Adrenal gland (tissue), 9 donors: ENCODE measurements at regions not wholly inside any gene's neighbourhood (a gene's known extent, or its start where the extent isn't known, plus 50 kb on each side); places are given as distances from the start of the nearest gene placed in this dataset.

Experiments used
- DNase-seq, 7 donors: peaks; one replicate each; pipeline ENCODE4 v3.0.0-alpha.2; 2019 to 2020
- H3K27ac ChIP-seq, 5 donors: fragments of 200-600 bp; sonication (generic) in 4 of 5; 1 replicate in 3 of 5; 2 replicates in 2 of 5; pipeline versions ENCODE4 v1.5.1 to v1.8.0; 2016 to 2020; ENCODE audit warnings: mild to moderate bottlenecking in 1 of 5
- H3K27me3 ChIP-seq: fragments of 200-600 bp; 2 replicates; pipeline ENCODE4 v1.8.0; 2021
- H3K36me3 ChIP-seq, 2 donors: fragments of 200-600 bp; replicated peaks in 1 of 2; 1 replicate in 1 of 2; 2 replicates in 1 of 2; pipeline versions ENCODE4 v1.5.1 to v1.8.0; 2018 to 2022
- H3K4me1 ChIP-seq, 2 donors: fragments of 200-600 bp; replicated peaks in 1 of 2; 1 replicate in 1 of 2; 2 replicates in 1 of 2; pipeline versions ENCODE4 v1.5.1 to v1.8.0; 2018 to 2021
- H3K4me3 ChIP-seq, 4 donors: fragments of 200-600 bp; sonication (generic) in 3 of 4; one replicate each; pipeline ENCODE4 v1.5.1; 2016 to 2018
- H3K9me3 ChIP-seq, 3 donors: fragments of 200-600 bp; sonication (generic) in 1 of 3; replicated peaks in 1 of 3; 1 replicate in 2 of 3; 2 replicates in 1 of 3; pipeline versions ENCODE4 v1.5.1 to v1.8.0; 2016 to 2021
- POLR2A ChIP-seq, 2 donors: fragments of 450-650 bp; IDR thresholded peaks; one replicate each; pipeline ENCODE4 v1.6.1; 2017; ENCODE audit warnings: antibody characterized with exemption in 2 of 2, mild to moderate bottlenecking in 2 of 2, moderate library complexity in 1 of 2
- WGBS, 4 donors: extraction: QIAGEN DNeasy Blood & Tissue Kit in 2 of 4; methylation state at CpG; one replicate each; pipeline versions ENCODE4 v1.1.5 to v1.1.7; 2013 to 2017; 5-methylcytosine and 5-hydroxymethylcytosine counted together
- intact Hi-C, 2 donors: fragments of 100-400 bp; cut with DNase I; formaldehyde crosslinking; loops; one replicate each; pipeline versions ENCODE4 v1.14.1 to v1.15.0; 2022 to 2023
- TF ChIP-seq, protein P1 (sequence below), 6 experiments: fragments of 450-650 bp in 4 of 6; fragments of 200-600 bp in 2 of 6; sonication (generic) in 1 of 6; IDR thresholded peaks; 1 replicate in 5 of 6; 2 replicates in 1 of 6; pipeline versions ENCODE4 v1.5.1 to v1.8.0; 2016 to 2021; ENCODE audit warnings: antibody characterized with exemption in 6 of 6, mild to moderate bottlenecking in 2 of 6, moderate library complexity in 1 of 6
- donor health status: healthy with polysubstance abuse.
- donor health status: Bipolar disorder and iron deficiency.
- donor health status: DM: yes; HTN: yes; CAD: no.
- donor health status: DM: no; HTN: no; CAD: no.
- donor health status: DM: no; HTN: no; CAD: no.

- no peak overlapping the region for H3K27ac ChIP-seq
- WGBS, 4 donors: 76 to 84% (median 80%) methylated on average over 6 of the region's 6 CpGs
- H3K27me3 ChIP-seq: no peaks in the 10 kb centered on the region
- no peak overlapping the region for H3K4me3 ChIP-seq
- H3K36me3 ChIP-seq: no peaks in the 10 kb centered on the region
- DNase-seq: no peak
- TF ChIP-seq POLR2A (IDR thresholded peaks at IDR 0.05): no peak
- TF ChIP-seq, protein P1, sequence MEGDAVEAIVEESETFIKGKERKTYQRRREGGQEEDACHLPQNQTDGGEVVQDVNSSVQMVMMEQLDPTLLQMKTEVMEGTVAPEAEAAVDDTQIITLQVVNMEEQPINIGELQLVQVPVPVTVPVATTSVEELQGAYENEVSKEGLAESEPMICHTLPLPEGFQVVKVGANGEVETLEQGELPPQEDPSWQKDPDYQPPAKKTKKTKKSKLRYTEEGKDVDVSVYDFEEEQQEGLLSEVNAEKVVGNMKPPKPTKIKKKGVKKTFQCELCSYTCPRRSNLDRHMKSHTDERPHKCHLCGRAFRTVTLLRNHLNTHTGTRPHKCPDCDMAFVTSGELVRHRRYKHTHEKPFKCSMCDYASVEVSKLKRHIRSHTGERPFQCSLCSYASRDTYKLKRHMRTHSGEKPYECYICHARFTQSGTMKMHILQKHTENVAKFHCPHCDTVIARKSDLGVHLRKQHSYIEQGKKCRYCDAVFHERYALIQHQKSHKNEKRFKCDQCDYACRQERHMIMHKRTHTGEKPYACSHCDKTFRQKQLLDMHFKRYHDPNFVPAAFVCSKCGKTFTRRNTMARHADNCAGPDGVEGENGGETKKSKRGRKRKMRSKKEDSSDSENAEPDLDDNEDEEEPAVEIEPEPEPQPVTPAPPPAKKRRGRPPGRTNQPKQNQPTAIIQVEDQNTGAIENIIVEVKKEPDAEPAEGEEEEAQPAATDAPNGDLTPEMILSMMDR (IDR thresholded peaks at IDR 0.05): no peak
- peaks cover 0 to under 1% of the 10 kb centered on the region in 2 donors for H3K4me1 ChIP-seq
- no peaks in the 10 kb centered on the region for H3K9me3 ChIP-seq
- intact Hi-C loops: loop anchor here in 1 of 2 donors (10.0 kb wide), 2 partner anchors 49 to 101 kb away; no protein-coding TSS in a partner anchor
Measured at GRCh38 chr2:43023791-43024514, 202.5 kb downstream of the ZFP36L2 start.

DNA sequence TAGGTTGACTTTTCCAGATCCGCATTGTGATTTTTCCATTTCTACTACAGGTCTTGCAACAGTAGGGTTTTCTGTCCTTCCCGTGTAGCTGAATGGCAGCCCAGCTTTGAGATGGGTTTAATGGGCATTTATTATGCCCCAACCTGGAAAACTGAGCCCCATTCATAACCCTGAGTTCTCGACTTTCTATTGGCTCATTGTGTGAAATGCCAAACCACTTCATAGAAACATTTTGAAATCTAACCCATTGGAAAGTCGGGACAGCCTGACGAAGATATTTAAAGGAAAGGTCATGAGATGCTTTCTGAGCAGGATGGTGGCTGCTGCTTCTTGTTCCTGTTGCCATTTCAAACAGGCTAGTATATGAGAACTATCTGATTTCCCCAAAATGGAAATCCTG, 203.5 kb downstream of the ZFP36L2 start:
- H3K9me3 ChIP-seq: no peaks in the 10 kb centered on the region
- no peak overlapping the region for H3K27ac ChIP-seq
- intact Hi-C loops: loop anchor here in 1 of 2 donors (10.0 kb wide), 2 partner anchors 48 to 102 kb away; no protein-coding TSS in a partner anchor
- H3K27me3 ChIP-seq: no peaks in the 10 kb centered on the region
- no peak overlapping the region for H3K4me3 ChIP-seq
- H3K36me3 ChIP-seq: no peaks in the 10 kb centered on the region
- TF ChIP-seq POLR2A (IDR thresholded peaks at IDR 0.05): no peak
- TF ChIP-seq, protein P1 (IDR thresholded peaks at IDR 0.05): no peak
- DNase-seq: no peak
- H3K4me1 ChIP-seq: peaks cover 0 to 11% of the 10 kb centered on the region in 2 donors
- WGBS, 4 donors: 87 to 94% (median 91%) methylated on average over 5 of the region's 5 CpGs

- TF ChIP-seq, protein P1 (IDR thresholded peaks at IDR 0.05): peak in 2 of 6 experiments; percentile 12 to 15
- TF ChIP-seq POLR2A (IDR thresholded peaks at IDR 0.05): no peak
- no peak for DNase-seq
- intact Hi-C loops: loop anchor here in 1 of 2 donors (10.0 kb wide), 2 partner anchors 47 to 103 kb away; no protein-coding TSS in a partner anchor
- Histone ChIP-seq H3K36me3 (no peaks in the 10 kb centered on the region), H3K27ac (no peak overlapping the region), H3K27me3 (no peaks in the 10 kb centered on the region), H3K9me3 (no peaks in the 10 kb centered on the region), H3K4me1 (peaks cover 0 to 14% of the 10 kb centered on the region in 2 donors), H3K4me3 (no peak overlapping the region)
- 90 to 97% (median 91%) methylated on average over 13 to 19 of the region's 19 CpGs for whole genome bisulfite sequencing, 4 donors
Measured at GRCh38 chr2:43021791-43022509, 204.5 kb downstream of the ZFP36L2 start.

- H3K4me3 ChIP-seq: no peak overlapping the region
- H3K36me3 ChIP-seq: no peaks in the 10 kb centered on the region
- 84 to 95% (median 90%) methylated on average over 12 to 14 of the region's 14 CpGs for WGBS, 4 donors
- H3K9me3 ChIP-seq: no peaks in the 10 kb centered on the region
- intact Hi-C loops: loop anchor here in 1 of 2 donors (10.0 kb wide), 2 partner anchors 46 to 104 kb away; no protein-coding TSS in a partner anchor
- TF ChIP-seq, protein P1 (IDR thresholded peaks at IDR 0.05): no peak
- TF ChIP-seq POLR2A (IDR thresholded peaks at IDR 0.05): no peak
- no peak for DNase-seq
- H3K27ac ChIP-seq: no peak overlapping the region
- H3K27me3 ChIP-seq: no peaks in the 10 kb centered on the region
- H3K4me1 ChIP-seq: peaks cover 0 to 14% of the 10 kb centered on the region in 2 donors
Measured at GRCh38 chr2:43020990-43021669, 205.3 kb downstream of the ZFP36L2 start.
